Medulla oblongata (tissue), 1 donor: ENCODE measurements at regions not wholly inside any gene's neighbourhood (a gene's known extent, or its start where the extent isn't known, plus 50 kb on each side); places are given as distances from the start of the nearest gene placed in this dataset.

Experiments used
- DNase-seq: peaks from one replicate; pipeline ENCODE4 v3.0.0-alpha.2; 2015; ENCODE audit errors: extremely low spot score

GRCh38 chr7:39888171-39888853, 61.7 kb upstream of the CDK13 start:
- no peak for DNase-seq

GRCh38 chr7:39890411-39890810, 59.6 kb upstream of the CDK13 start:
- no peak for DNase-seq

DNA sequence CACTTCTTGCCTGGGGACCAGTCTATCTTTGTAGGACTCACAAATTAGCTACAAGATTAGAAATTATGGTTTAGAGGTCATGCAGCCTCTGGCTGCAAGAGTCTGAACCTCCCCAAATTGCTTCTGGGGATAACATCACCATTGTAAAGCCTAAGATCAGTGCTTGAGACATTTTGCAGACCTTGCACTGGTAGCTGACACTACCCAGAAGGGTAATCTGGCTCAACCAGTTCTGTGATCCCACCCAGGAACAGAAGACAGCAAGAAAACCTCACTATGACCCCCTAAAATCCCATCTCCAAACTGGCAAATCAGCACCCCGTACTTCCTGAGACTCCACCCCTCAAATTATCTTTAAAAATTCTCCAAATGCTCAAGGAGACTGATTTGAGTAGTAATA, 58.2 kb upstream of the CDK13 start:
- DNase-seq: no peak

- no peak for DNase-seq
Observed at GRCh38 chr7:39892361-39892760, 57.7 kb upstream of the CDK13 start.

DNA sequence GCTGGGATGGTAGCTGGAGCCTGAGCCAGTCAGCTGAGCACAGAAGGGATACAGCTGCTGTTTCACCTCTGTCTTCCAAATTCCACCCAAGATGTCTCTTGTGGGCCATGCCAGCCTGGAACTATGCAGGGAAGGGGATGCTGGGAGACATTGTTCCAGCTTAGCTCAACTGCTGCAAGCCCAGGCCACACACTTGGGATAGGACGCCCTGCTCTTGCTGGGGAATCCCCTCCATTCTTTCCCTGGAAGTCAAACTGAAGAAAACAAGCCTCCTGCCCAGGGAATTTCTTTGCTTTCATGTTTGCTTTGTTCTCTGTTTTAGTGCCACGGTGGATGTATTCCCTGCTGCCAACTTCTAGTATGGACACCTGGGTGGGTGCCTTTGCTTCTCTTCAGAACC, 55.2 kb upstream of the CDK13 start:
- DNase-seq: no peak

- no peak for DNase-seq
Observed at GRCh38 chr7:39896840-39897239, 53.2 kb upstream of the CDK13 start.

DNA sequence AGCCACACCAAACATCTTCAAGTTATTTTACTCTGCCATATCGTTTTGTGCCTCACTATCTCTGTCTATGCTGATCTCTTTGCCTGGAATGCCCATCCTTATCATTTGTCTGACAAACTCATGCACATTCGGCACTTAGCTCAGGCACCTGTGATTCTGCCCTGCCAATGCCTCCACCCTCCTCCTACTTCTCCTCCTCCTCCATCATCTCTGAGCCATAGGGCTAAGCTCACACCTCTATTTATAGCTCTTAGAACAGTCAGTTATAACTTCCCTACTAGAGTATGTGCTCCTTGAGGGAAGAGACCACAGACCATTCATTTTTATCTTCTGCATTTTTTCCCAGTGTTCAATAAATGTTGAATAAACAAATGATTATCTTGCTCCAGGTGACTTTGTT, 51.2 kb upstream of the CDK13 start:
- no peak for DNase-seq
